A549 (cell line): ENCODE measurements at regions not wholly inside any gene's neighbourhood (a gene's known extent, or its start where the extent isn't known, plus 50 kb on each side); places are given as distances from the start of the nearest gene placed in this dataset.
A peak's percentile ranks its signal among the peaks of the same experiment; 100 is the strongest.

Source experiments
- ATAC-seq, 2 experiments: fragments of 200-7000 bp in 1 of 2; fragments of >200 bp in 1 of 2; cut with Nextera tagmentation in 1 of 2; cut with Tn5 transposase in 1 of 2; 3 replicates each; pipeline versions ENCODE4 v1.8.0 to v1.9.1; 2018 to 2020; ENCODE audit warnings: mild to moderate bottlenecking in 1 of 2, moderate library complexity in 1 of 2
- CTCF ChIA-PET: fragments of 300-600 bp; sonication (Branson Sonifier 250); formaldehyde crosslinking; extraction: SDS; loops from one replicate; lab custom pipeline; 2021; ENCODE audit warnings: antibody characterized with exemption, inconsistent platforms; lab: Yijun Ruan, JAX
- POLR2A ChIA-PET: fragments of 350-600 bp; formaldehyde crosslinking; extraction: SDS; loops from one replicate; lab custom pipeline; 2021; ENCODE audit warnings: antibody characterized with exemption, inconsistent platforms; lab: Yijun Ruan, JAX
- DNase-seq, 2 experiments: peaks; one replicate each; pipeline versions ENCODE4 v3.0.0 to v3.0.0-alpha.2; 2011 to 2016; ENCODE audit warnings: low read depth in 1 of 2, low spot score in 1 of 2
- FAIRE-seq: peaks from 2 replicates; lab custom pipeline; 2011; peaks lifted over from hg19 to GRCh38; lab: Jason Lieb, UNC
- H3K27ac ChIP-seq, 2 experiments: fragments of >200 bp; sonication (Bioruptor Twin); formaldehyde crosslinking; 3 replicates each; pipeline ENCODE4 v1.5.1; 2016 to 2017
- H3K4me1 ChIP-seq: fragments of >200 bp; sonication (Bioruptor Twin); formaldehyde crosslinking; 3 replicates; pipeline ENCODE4 v1.6.1; 2016
- H3K4me2 ChIP-seq: fragments of >200 bp; sonication (Bioruptor Twin); formaldehyde crosslinking; 3 replicates; pipeline ENCODE4 v1.6.1; 2016
- H3K4me3 ChIP-seq: fragments of >200 bp; sonication (Bioruptor Twin); formaldehyde crosslinking; 3 replicates; pipeline ENCODE4 v1.5.1; 2016
- H3K9me3 ChIP-seq: fragments of >200 bp; sonication (Bioruptor Twin); formaldehyde crosslinking; 3 replicates; pipeline ENCODE4 v1.6.1; 2016
- ATOH8 ChIP-seq: fragments of 250-450 bp; sonication (Bioruptor Pico); IDR thresholded peaks from 2 replicates; pipeline ENCODE4 v1.5.0; 2020; ENCODE audit warnings: low read depth, mild to moderate bottlenecking, moderate library complexity
- EHMT2 ChIP-seq: fragments of 200-600 bp; sonication (generic); IDR thresholded peaks from 2 replicates; pipeline ENCODE4 v1.6.1; 2016; ENCODE audit warnings: antibody characterized with exemption, low read depth, mild to moderate bottlenecking, moderate library complexity
- ELK1 ChIP-seq: fragments of 150-350 bp; IDR thresholded peaks from 2 replicates; pipeline ENCODE4 v1.6.1; 2014; ENCODE audit warnings: low read depth, mild to moderate bottlenecking, low read length
- EP300 ChIP-seq, 2 experiments: fragments of >200 bp; sonication (Bioruptor Twin); formaldehyde crosslinking; IDR thresholded peaks; 2 replicates in 1 of 2; 3 replicates in 1 of 2; pipeline ENCODE4 v1.6.1; 2016 to 2017
- GATA3 ChIP-seq: IDR thresholded peaks from 2 replicates; pipeline ENCODE4 v1.6.1; 2012; ENCODE audit warnings: borderline replicate concordance
- HES2 ChIP-seq: fragments of >200 bp; sonication (Bioruptor Twin); formaldehyde crosslinking; IDR thresholded peaks from 2 replicates; pipeline ENCODE4 v1.6.1; 2016
- HMGXB4 ChIP-seq: fragments of 250-450 bp; sonication (Bioruptor Pico); IDR thresholded peaks from 2 replicates; pipeline ENCODE4 v1.5.0; 2021; ENCODE audit warnings: mild to moderate bottlenecking, moderate library complexity, borderline replicate concordance
- HOXB13 ChIP-seq: fragments of 250-450 bp; sonication (Bioruptor Pico); IDR thresholded peaks from 2 replicates; pipeline ENCODE4 v1.5.0; 2020; ENCODE audit warnings: low read depth, mild to moderate bottlenecking, moderate library complexity
- JUNB ChIP-seq: fragments of >200 bp; sonication (Bioruptor Twin); formaldehyde crosslinking; IDR thresholded peaks from 2 replicates; pipeline ENCODE4 v1.6.1; 2016
- KDM5A ChIP-seq: fragments of 200-600 bp; sonication (generic); IDR thresholded peaks from 2 replicates; pipeline ENCODE4 v1.6.1; 2016; ENCODE audit warnings: antibody characterized with exemption, mild to moderate bottlenecking
- MAFK ChIP-seq: fragments of 450-650 bp; IDR thresholded peaks from 2 replicates; pipeline ENCODE4 v1.6.1; 2014; ENCODE audit not compliant: partially characterized antibody
- POLR2A ChIP-seq: IDR thresholded peaks from 2 replicates; pipeline ENCODE4 v1.6.1; 2012; ENCODE audit warnings: mild to moderate bottlenecking, low read length
- RCOR1 ChIP-seq: fragments of 150-350 bp; IDR thresholded peaks from 2 replicates; pipeline ENCODE4 v1.6.1; 2014; ENCODE audit warnings: antibody characterized with exemption, low read length, low read depth
- SREBF2 ChIP-seq: fragments of 450-650 bp; IDR thresholded peaks from 2 replicates; pipeline ENCODE4 v1.6.1; 2014; ENCODE audit warnings: mild to moderate bottlenecking, moderate library complexity
- TP53 ChIP-seq: fragments of 250-450 bp; sonication (Bioruptor Pico); IDR thresholded peaks from 2 replicates; pipeline ENCODE4 v1.5.0; 2021; ENCODE audit warnings: mild to moderate bottlenecking, moderate library complexity
- USF2 ChIP-seq: fragments of 450-650 bp; IDR thresholded peaks from 2 replicates; pipeline ENCODE4 v1.6.1; 2014; ENCODE audit warnings: antibody characterized with exemption
- ZC3H11A ChIP-seq: fragments of 450-650 bp; IDR thresholded peaks from 2 replicates; pipeline ENCODE4 v1.6.1; 2014; ENCODE audit warnings: antibody characterized with exemption, mild to moderate bottlenecking
- ZNF302 ChIP-seq: fragments of 250-450 bp; sonication (Bioruptor Pico); IDR thresholded peaks from 2 replicates; pipeline ENCODE4 v1.9.0; 2021; ENCODE audit warnings: inconsistent platforms, mild to moderate bottlenecking, moderate library complexity
- WGBS: methylation state at CpG from one replicate; pipeline ENCODE4 v1.1.6; 2017; ENCODE audit errors: missing lambda C conversion rate; 5-methylcytosine and 5-hydroxymethylcytosine counted together

GRCh38 chr10:32144817-32145688, 88.8 kb upstream of the KIF5B start:
- FAIRE-seq (no peak), DNase-seq (no peak), ATAC-seq (no peak)
- Histone ChIP-seq H3K27ac (no peak overlapping the region), H3K4me1 (peaks cover 12% of the 10 kb centered on the region; the same call in 2 of the 3 replicates), H3K9me3 (no peaks in the 10 kb centered on the region), H3K4me3 (no peak overlapping the region), H3K4me2 (no peak overlapping the region)
- CTCF ChIA-PET = interaction anchor here (0.6 to 1.1 kb wide), 2 partner anchors 46 to 75 kb away, joined by 3 read pairs; no protein-coding TSS in a partner anchor
- TF ChIP-seq HES2 = no peak
- TF ChIP-seq ZC3H11A = peak; percentile 79
- WGBS = 83% methylated on average over 10 of the region's 10 CpGs
- POLR2A ChIA-PET = no interaction called here

GRCh38 chr10:32143302-32143847, 87.2 kb upstream of the KIF5B start:
- TF ChIP-seq POLR2A (no peak), ATOH8 (CRISPR knock-in tag) (no peak), EHMT2 (no peak), HOXB13 (CRISPR knock-in tag) (no peak), JUNB (no peak)
- 89% methylated on average over 7 of the region's 7 CpGs for WGBS
- FAIRE-seq = no peak
- CTCF ChIA-PET = interaction anchor here (0.6 kb wide), 1 partner anchor 1818 kb away, joined by 3 read pairs; no protein-coding TSS in a partner anchor
- POLR2A ChIA-PET = no interaction called here
- Histone ChIP-seq H3K27ac (no peak overlapping the region), H3K4me2 (no peak overlapping the region), H3K4me3 (no peak overlapping the region), H3K9me3 (no peaks in the 10 kb centered on the region), H3K4me1 (peaks cover 17% of the 10 kb centered on the region)
- DNase-seq = no peak
- ATAC-seq = no peak

- CTCF ChIA-PET = no interaction called here
- H3K27ac ChIP-seq = no peak overlapping the region
- DNase-seq (no peak), ATAC-seq (no peak), FAIRE-seq (no peak)
- WGBS = 91% methylated on average over 2 of the region's 2 CpGs
- H3K4me1 ChIP-seq = peaks cover 17% of the 10 kb centered on the region
- no peak overlapping the region for H3K4me2 ChIP-seq
- H3K4me3 ChIP-seq = no peak overlapping the region
- no peaks in the 10 kb centered on the region for H3K9me3 ChIP-seq
- no peak for TF ChIP-seq ZNF302 (CRISPR knock-in tag)
- TF ChIP-seq SREBF2 = no peak
- no peak for TF ChIP-seq ATOH8 (CRISPR knock-in tag)
- TF ChIP-seq POLR2A = no peak
- no peak for TF ChIP-seq EP300 (IDR thresholded peaks at IDR 0.05)
- TF ChIP-seq KDM5A = no peak
- TF ChIP-seq ELK1 = no peak
- no peak for TF ChIP-seq TP53 (CRISPR knock-in tag)
- no peak for TF ChIP-seq RCOR1
- TF ChIP-seq MAFK = no peak
- no peak for TF ChIP-seq USF2
- TF ChIP-seq HOXB13 (CRISPR knock-in tag) = no peak
- no peak for TF ChIP-seq GATA3
- no peak for TF ChIP-seq HES2
- TF ChIP-seq ZC3H11A = no peak
- TF ChIP-seq HMGXB4 (CRISPR knock-in tag) = no peak
- TF ChIP-seq, all 56 proteins: peak for 0
- POLR2A ChIA-PET = no interaction called here
Measured at GRCh38 chr10:32142646-32143045, 86.4 kb upstream of the KIF5B start.
